PC-3 (cell line): ENCODE measurements at regions not wholly inside any gene's neighbourhood (a gene's known extent, or its start where the extent isn't known, plus 50 kb on each side); places are given as distances from the start of the nearest gene placed in this dataset.
"Not testable (repeated sequence)": the region's sequence is repeated elsewhere in the genome, so short reads cannot be mapped to it uniquely, and the experiment has no call there.

ENCODE experiments used
- ATAC-seq: fragments of 200-7000 bp; cut with Tn5 transposase; 2 replicates; pipeline ENCODE4 v1.9.1; 2020; ENCODE audit warnings: mild to moderate bottlenecking, moderate library complexity
- BruUV-seq: library from RNA; stranded (reverse); fragments of 400-500 nt; replicated peaks from 2 replicates; lab custom pipeline; 2021; lab: Mats Ljungman, UMichigan
- CTCF ChIA-PET: fragments of 300-600 bp; sonication (Branson Sonifier 250); formaldehyde crosslinking; loops from one replicate; lab custom pipeline; 2022; ENCODE audit warnings: antibody characterized with exemption; lab: Charles Lee
- POLR2A ChIA-PET: fragments of 300-600 bp; sonication (Branson Sonifier 250); formaldehyde crosslinking; loops from one replicate; lab custom pipeline; 2022; ENCODE audit warnings: antibody characterized with exemption; ENCODE audit not compliant: unreplicated experiment; lab: Charles Lee
- DNase-seq: peaks from one replicate; pipeline ENCODE4 v3.0.0-alpha.2; 2015
- H2AFZ ChIP-seq: fragments of 300-600 bp; sonication (generic); 2 replicates; pipeline ENCODE4 v1.6.0; 2016; ENCODE audit warnings: antibody characterized with exemption, low read length
- H3F3A ChIP-seq: fragments of 300-600 bp; sonication (generic); one replicate; pipeline ENCODE4 v1.6.0; 2017; ENCODE audit warnings: antibody characterized with exemption, low read length, control low read depth, mild to moderate bottlenecking; ENCODE audit not compliant: unreplicated experiment
- H3K27ac ChIP-seq: fragments of 300-600 bp; sonication (generic); 2 replicates; pipeline ENCODE4 v1.5.1; 2016; ENCODE audit warnings: mild to moderate bottlenecking, low read length
- H3K27me3 ChIP-seq: fragments of 300-600 bp; sonication (generic); 2 replicates; pipeline ENCODE4 v1.6.1; 2016; ENCODE audit warnings: low read length, mixed read lengths
- H3K36me3 ChIP-seq: fragments of 300-600 bp; sonication (generic); 2 replicates; pipeline ENCODE4 v1.6.1; 2016; ENCODE audit warnings: low read depth, mixed run types, low read length, mixed read lengths
- H3K4me1 ChIP-seq: fragments of 300-600 bp; sonication (generic); 2 replicates; pipeline ENCODE4 v1.5.1; 2016; ENCODE audit warnings: low read length; ENCODE audit not compliant: insufficient read depth
- H3K4me2 ChIP-seq: fragments of 300-600 bp; sonication (generic); 2 replicates; pipeline ENCODE4 v1.6.0; 2016; ENCODE audit warnings: low read length
- H3K4me3 ChIP-seq: fragments of 300-600 bp; sonication (generic); 2 replicates; pipeline ENCODE4 v1.5.1; 2016; ENCODE audit warnings: mild to moderate bottlenecking, low read length, mixed read lengths
- H3K79me2 ChIP-seq: fragments of 300-600 bp; sonication (generic); 2 replicates; pipeline ENCODE4 v1.6.1; 2017; ENCODE audit warnings: low read length, mixed read lengths
- H3K9ac ChIP-seq: fragments of 300-600 bp; sonication (generic); 2 replicates; pipeline ENCODE4 v1.6.0; 2016; ENCODE audit warnings: mild to moderate bottlenecking, low read length
- H3K9me2 ChIP-seq: fragments of 300-600 bp; sonication (generic); replicated peaks from 2 replicates; pipeline ENCODE4 v1.6.1; 2016; ENCODE audit warnings: mixed run types, low read length, mixed read lengths
- H3K9me3 ChIP-seq: fragments of 300-600 bp; sonication (generic); 2 replicates; pipeline ENCODE4 v1.6.1; 2016; ENCODE audit warnings: low read length, mixed read lengths
- H4K20me1 ChIP-seq: fragments of 300-600 bp; sonication (generic); 2 replicates; pipeline ENCODE4 v1.6.1; 2016; ENCODE audit warnings: low read length, mixed read lengths
- intact Hi-C: fragments of 100-400 bp; cut with micrococcal nuclease; formaldehyde crosslinking; loops from 2 replicates; pipeline ENCODE4 v1.9.0; 2023

DNA sequence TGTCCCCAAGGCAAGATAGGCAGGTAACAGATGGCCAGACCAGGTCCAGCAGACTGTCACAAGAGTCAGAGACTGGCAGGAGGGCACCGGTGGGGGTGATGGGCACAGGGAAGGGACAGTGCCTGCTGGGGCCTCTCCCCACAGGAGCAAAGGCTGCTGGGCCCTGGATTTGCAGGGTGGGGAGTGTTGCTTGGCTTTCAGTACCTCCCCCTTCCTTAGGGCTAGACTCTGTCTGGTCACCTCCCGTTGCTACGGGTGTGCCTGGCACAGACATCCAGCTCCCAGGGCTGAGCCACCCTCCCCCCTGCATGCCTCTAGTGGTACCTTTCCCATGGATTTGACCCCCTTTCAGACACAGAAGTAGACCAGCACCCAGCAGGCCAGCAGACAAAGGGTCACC, 205.7 kb upstream of the TP53TG3 start:
- H3K27ac ChIP-seq, POLR2A ChIA-PET, H3K36me3 ChIP-seq, BruUV-seq, CTCF ChIA-PET, H3K9me2 ChIP-seq, H3K4me1 ChIP-seq, ATAC-seq, H3K79me2 ChIP-seq, H3K4me3 ChIP-seq, H3F3A ChIP-seq, intact Hi-C loops, H4K20me1 ChIP-seq, H3K27me3 ChIP-seq, DNase-seq, H3K9ac ChIP-seq, H3K9me3 ChIP-seq, H3K4me2 ChIP-seq, H2AFZ ChIP-seq: not testable (repeated sequence)

DNA sequence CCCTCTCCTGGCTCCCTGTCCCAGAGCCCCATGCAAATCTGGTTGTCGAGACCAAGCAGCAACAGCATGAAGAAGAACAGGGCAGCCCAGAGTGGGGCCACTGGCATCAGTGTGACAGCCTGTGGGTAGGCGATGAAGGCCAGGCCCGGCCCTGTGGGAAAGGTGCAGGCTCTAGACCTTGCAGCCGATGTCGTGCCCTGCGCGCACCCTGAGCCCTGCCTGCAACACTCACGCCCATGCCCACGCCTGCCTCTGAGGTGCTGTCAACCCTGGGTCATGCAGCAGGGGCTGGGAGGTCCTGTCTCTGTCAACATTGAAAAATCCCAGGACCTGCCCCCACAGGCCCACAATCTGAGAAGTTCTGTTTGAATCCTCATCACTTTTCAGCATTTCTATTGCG, 204.0 kb upstream of the TP53TG3 start:
- H3K9me2 ChIP-seq, H3K27me3 ChIP-seq, ATAC-seq, CTCF ChIA-PET, H3K4me2 ChIP-seq, H3K4me1 ChIP-seq, H2AFZ ChIP-seq, POLR2A ChIA-PET, H3K79me2 ChIP-seq, H3K9ac ChIP-seq, H3F3A ChIP-seq, intact Hi-C loops, H3K9me3 ChIP-seq, H3K27ac ChIP-seq, BruUV-seq, H3K36me3 ChIP-seq, H3K4me3 ChIP-seq, DNase-seq, H4K20me1 ChIP-seq: not testable (repeated sequence)

DNA sequence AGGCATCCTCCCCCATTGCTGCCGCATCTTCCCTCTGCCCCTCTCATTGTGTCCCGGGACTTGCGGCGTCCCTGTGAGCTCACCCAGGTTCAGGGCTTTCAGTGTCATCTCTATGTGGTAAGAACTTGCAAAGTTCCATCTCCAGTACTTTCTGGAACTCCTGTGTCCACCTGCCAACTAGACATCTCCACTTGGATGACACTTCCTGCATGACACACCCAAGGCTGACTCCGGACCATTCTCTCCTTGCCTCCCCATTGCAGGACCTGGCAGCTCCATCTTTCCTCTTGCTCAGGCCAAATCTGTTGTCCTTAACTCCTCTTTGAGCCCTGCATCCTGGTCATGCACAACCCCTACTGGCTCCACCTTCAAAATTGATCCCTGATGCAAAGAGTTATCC, 200.8 kb upstream of the TP53TG3 start:
- H3K4me2 ChIP-seq, H3K4me1 ChIP-seq, H3K9me3 ChIP-seq, CTCF ChIA-PET, BruUV-seq, H4K20me1 ChIP-seq, H3K36me3 ChIP-seq, H3K9ac ChIP-seq, H3K4me3 ChIP-seq, ATAC-seq, H2AFZ ChIP-seq, H3K27me3 ChIP-seq, DNase-seq, H3K27ac ChIP-seq, POLR2A ChIA-PET, H3F3A ChIP-seq, intact Hi-C loops, H3K79me2 ChIP-seq, H3K9me2 ChIP-seq: not testable (repeated sequence)

DNA sequence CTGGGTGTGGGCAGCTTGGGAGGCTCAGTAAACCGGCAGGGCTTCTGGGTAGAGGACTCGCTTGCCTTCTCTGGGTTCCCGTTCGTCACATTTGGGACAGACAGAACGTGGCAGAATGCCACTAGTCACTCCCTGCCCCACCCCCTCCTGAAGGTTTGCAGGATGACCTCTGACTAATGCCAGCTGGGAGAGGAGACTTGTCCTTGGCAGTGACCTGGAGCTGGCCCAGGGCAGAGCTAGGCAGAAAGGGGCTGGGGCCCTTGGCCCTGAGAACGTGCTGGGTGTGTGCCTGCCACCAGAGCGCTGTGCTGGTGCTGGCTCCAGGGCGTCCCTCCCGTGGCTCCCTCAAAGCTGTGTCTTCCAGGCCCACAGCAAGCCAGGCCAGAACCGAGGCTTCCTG, 197.8 kb upstream of the TP53TG3 start:
- H3K27me3 ChIP-seq, BruUV-seq, H3K79me2 ChIP-seq, H3K9me3 ChIP-seq, DNase-seq, POLR2A ChIA-PET, H3K4me1 ChIP-seq, H3K36me3 ChIP-seq, H3K4me2 ChIP-seq, H3K9me2 ChIP-seq, H4K20me1 ChIP-seq, H3K27ac ChIP-seq, CTCF ChIA-PET, H3F3A ChIP-seq, H2AFZ ChIP-seq, H3K4me3 ChIP-seq, intact Hi-C loops, ATAC-seq, H3K9ac ChIP-seq: not testable (repeated sequence)

DNA sequence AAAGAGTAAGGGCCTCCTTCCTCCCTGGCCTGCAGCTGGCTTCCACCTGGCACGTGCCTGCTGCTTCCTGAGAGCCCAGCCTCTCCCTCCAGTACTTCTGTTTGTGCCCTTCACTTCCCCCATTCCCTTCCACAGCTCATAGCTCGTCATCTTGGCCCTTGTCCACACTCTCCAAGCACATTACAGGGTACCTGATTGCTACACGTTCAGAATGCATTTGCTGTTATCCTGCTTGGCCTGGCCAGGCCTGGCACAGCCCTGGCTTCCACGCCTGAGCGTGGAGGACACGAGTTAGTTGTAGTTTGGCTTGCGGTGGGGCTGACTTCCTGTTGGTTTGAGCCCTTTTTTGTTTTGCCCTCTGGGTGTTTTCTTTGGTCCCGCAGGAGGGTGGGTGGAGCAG, 197.2 kb upstream of the TP53TG3 start:
- H3K27me3 ChIP-seq, H4K20me1 ChIP-seq, H3K27ac ChIP-seq, H3K9me2 ChIP-seq, DNase-seq, H3K36me3 ChIP-seq, BruUV-seq, H3K4me1 ChIP-seq, H3K9ac ChIP-seq, H2AFZ ChIP-seq, CTCF ChIA-PET, POLR2A ChIA-PET, intact Hi-C loops, H3F3A ChIP-seq, H3K9me3 ChIP-seq, H3K4me2 ChIP-seq, H3K4me3 ChIP-seq, H3K79me2 ChIP-seq, ATAC-seq: not testable (repeated sequence)

DNA sequence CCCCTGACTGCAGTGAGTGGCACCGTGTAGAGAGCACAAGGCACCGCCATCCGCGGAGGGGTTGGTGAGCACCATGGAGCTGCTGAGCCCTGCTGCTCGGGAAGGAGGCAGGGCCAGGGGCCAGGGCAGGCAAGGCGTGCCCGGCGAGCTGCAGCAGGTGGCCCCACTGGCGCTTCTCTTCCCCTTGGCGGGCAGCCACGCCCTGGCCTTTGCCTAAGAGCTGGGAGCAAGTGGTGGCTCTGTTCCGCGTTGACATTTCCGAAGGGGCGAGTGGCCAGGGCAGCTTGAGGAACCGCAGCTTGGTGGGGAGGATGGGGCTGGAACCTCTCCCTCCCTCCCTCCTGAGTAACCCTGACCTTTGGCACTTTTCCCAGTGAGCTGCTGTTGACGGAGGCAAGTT, 194.7 kb upstream of the TP53TG3 start:
- H3K4me1 ChIP-seq, H3K27ac ChIP-seq, H4K20me1 ChIP-seq, H3K4me2 ChIP-seq, DNase-seq, H3K9ac ChIP-seq, H3K27me3 ChIP-seq, H3K9me2 ChIP-seq, H3K9me3 ChIP-seq, CTCF ChIA-PET, intact Hi-C loops, H3K4me3 ChIP-seq, POLR2A ChIA-PET, H2AFZ ChIP-seq, BruUV-seq, ATAC-seq, H3K79me2 ChIP-seq, H3K36me3 ChIP-seq, H3F3A ChIP-seq: not testable (repeated sequence)

DNA sequence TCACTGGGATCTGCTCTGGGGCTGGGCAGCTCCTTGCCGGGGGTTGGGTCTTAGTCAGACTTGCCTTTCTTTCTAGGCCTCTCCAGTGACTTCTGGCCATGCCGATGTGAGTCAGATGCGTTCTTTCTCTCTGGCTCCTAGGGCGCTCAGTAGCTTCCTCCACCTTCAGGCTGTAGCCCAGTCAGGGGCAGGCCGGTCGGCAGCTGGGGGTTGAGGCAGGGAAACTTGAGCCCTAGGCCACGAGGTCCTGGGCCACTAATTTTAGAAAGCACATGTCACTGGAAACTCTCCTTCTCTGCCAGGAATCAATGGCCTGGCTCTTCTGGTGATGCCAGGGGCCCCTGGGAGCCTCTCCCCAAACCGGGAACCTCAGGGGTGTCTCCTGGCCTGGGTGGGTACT, 192.4 kb upstream of the TP53TG3 start:
- DNase-seq, H3K36me3 ChIP-seq, H4K20me1 ChIP-seq, ATAC-seq, H3K9me2 ChIP-seq, H3K9ac ChIP-seq, BruUV-seq, H3K27ac ChIP-seq, H2AFZ ChIP-seq, intact Hi-C loops, H3F3A ChIP-seq, H3K79me2 ChIP-seq, H3K4me3 ChIP-seq, CTCF ChIA-PET, POLR2A ChIA-PET, H3K4me1 ChIP-seq, H3K9me3 ChIP-seq, H3K4me2 ChIP-seq, H3K27me3 ChIP-seq: not testable (repeated sequence)
